ENCODE measurements at regions not wholly inside any gene's neighbourhood (a gene's known extent, or its start where the extent isn't known, plus 50 kb on each side); places are given as distances from the start of the nearest gene placed in this dataset.
"Not testable (repeated sequence)": the region's sequence is repeated elsewhere in the genome, so short reads cannot be mapped to it uniquely, and the experiment has no call there.

- no peak for DNase-seq (ENCODE audit: low read depth)
- H3K4me3 ChIP-seq (ENCODE audit: low read depth, low read length) = no peak overlapping the region
- no peak for TF ChIP-seq CTCF (IDR thresholded peaks at IDR 0.05; ENCODE audit: control insufficient read depth, extremely low read depth, insufficient read depth)
Measured at GRCh38 chr17:30580916-30581315, 103.7 kb downstream of the GOSR1 start.

GRCh38 chr17:30579610-30580315, 102.6 kb downstream of the GOSR1 start:
- no peak overlapping the region for H3K4me3 ChIP-seq (ENCODE audit: low read depth, low read length)
- no peak for DNase-seq (ENCODE audit: low read depth)
- no peak for TF ChIP-seq CTCF (IDR thresholded peaks at IDR 0.05; ENCODE audit: control insufficient read depth, extremely low read depth, insufficient read depth)

GRCh38 chr17:30578015-30578717, 101.0 kb downstream of the GOSR1 start:
- H3K4me3 ChIP-seq (ENCODE audit: low read depth, low read length); DNase-seq (ENCODE audit: low read depth): not testable (repeated sequence)

Measured in LNCaP clone FGC (cell line).